CD4-positive, alpha-beta memory T cell (primary cell): ENCODE measurements at regions not wholly inside any gene's neighbourhood (a gene's known extent, or its start where the extent isn't known, plus 50 kb on each side); places are given as distances from the start of the nearest gene placed in this dataset.
"Not testable (repeated sequence)": the region's sequence is repeated elsewhere in the genome, so short reads cannot be mapped to it uniquely, and the experiment has no call there.

Source experiments
- CTCF ChIA-PET: fragments of 350-600 bp; sonication (Branson Sonifier 250); formaldehyde crosslinking; loops from one replicate; lab custom pipeline; 2021; ENCODE audit warnings: inconsistent platforms; ENCODE audit not compliant: partially characterized antibody; lab: Charles Lee
- POLR2A ChIA-PET: fragments of 350-600 bp; sonication (Branson Sonifier 250); formaldehyde crosslinking; loops from one replicate; lab custom pipeline; 2021; ENCODE audit not compliant: partially characterized antibody; lab: Charles Lee
- DNase-seq, 5 donors: peaks; one replicate each; pipeline versions ENCODE4 v3.0.0 to v3.0.0-alpha.2; 2020 to 2022; ENCODE audit warnings: mixed read lengths in 1 of 5
- H3K27ac ChIP-seq: one replicate; pipeline ENCODE4 v1.7.0; 2013; ENCODE audit warnings: low read depth, low read length
- H3K27me3 ChIP-seq: 2 replicates; pipeline ENCODE4 v1.7.0; 2013; ENCODE audit warnings: mild to moderate bottlenecking, low read length, moderate library complexity; ENCODE audit not compliant: insufficient read depth
- H3K36me3 ChIP-seq: 2 replicates; pipeline ENCODE4 v1.7.0; 2013; ENCODE audit warnings: mild to moderate bottlenecking, low read length, moderate library complexity; ENCODE audit not compliant: insufficient read depth
- H3K4me1 ChIP-seq: 2 replicates; pipeline ENCODE4 v1.7.0; 2013; ENCODE audit warnings: mild to moderate bottlenecking, low read length, moderate library complexity; ENCODE audit not compliant: insufficient read depth
- H3K4me3 ChIP-seq, 2 donors: one replicate each; pipeline ENCODE4 v1.7.0; 2013; ENCODE audit warnings: low read length in 2 of 2, mild to moderate bottlenecking in 1 of 2
- H3K9me3 ChIP-seq, 2 donors: one replicate each; pipeline ENCODE4 v1.7.0; 2013; ENCODE audit warnings: low read length in 2 of 2, control low read depth in 1 of 2; ENCODE audit not compliant: control insufficient read depth in 1 of 2
- H3K27ac Mint-ChIP-seq, 7 donors: one replicate each; pipeline ENCODE4 v1.8.0; 2020 to 2021; ENCODE audit warnings: mixed read lengths in 7 of 7, mild to moderate bottlenecking in 6 of 7, inconsistent platforms in 3 of 7, moderate library complexity in 3 of 7
- H3K27me3 Mint-ChIP-seq, 2 donors: one replicate each; pipeline ENCODE4 v1.8.0; 2020 to 2021; ENCODE audit warnings: mixed read lengths in 2 of 2
- H3K36me3 Mint-ChIP-seq, 2 donors: one replicate each; pipeline ENCODE4 v1.8.0; 2020 to 2021; ENCODE audit warnings: mixed read lengths in 2 of 2, inconsistent platforms in 1 of 2, mild to moderate bottlenecking in 1 of 2
- H3K4me1 Mint-ChIP-seq, 4 donors: one replicate each; pipeline ENCODE4 v1.8.0; 2020 to 2021; ENCODE audit warnings: mixed read lengths in 4 of 4, mild to moderate bottlenecking in 1 of 4
- H3K4me3 Mint-ChIP-seq, 8 donors: one replicate each; pipeline ENCODE4 v1.8.0; 2020 to 2021; ENCODE audit warnings: mixed read lengths in 8 of 8, mild to moderate bottlenecking in 7 of 8, moderate library complexity in 6 of 8, inconsistent platforms in 3 of 8
- H3K9me3 Mint-ChIP-seq, 8 donors: one replicate each; pipeline ENCODE4 v1.8.0; 2020 to 2021; ENCODE audit warnings: mixed read lengths in 8 of 8, mild to moderate bottlenecking in 5 of 8, inconsistent platforms in 3 of 8, moderate library complexity in 1 of 8
- intact Hi-C: fragments of 100-400 bp; cut with micrococcal nuclease; formaldehyde crosslinking; loops from one replicate; pipeline ENCODE4 v1.15.1; 2023

DNA sequence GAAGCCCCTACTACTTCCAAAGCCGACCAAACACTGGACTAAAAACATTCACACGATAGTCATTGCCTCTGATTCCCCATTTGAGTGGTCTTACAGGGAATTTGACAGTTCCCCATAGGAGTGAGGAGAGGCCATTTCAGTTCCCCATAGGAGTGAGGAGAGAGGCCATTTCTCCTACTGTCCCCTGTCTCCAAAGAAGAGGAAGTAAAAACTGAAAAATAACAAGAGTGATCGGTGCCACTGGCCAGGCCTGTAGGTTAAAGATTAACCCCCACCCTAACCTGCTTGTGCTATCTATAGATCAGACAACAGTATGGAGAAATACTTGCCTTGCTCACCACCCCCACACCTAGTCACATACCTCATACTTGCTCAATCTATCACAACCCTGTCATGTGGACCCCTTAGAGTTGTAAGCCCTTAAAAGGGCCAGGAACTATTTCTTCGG lies 204.0 kb upstream of the MOCS1 start:
- no peak overlapping the region for H3K4me3 ChIP-seq
- intact Hi-C loops = no loop called here

DNA sequence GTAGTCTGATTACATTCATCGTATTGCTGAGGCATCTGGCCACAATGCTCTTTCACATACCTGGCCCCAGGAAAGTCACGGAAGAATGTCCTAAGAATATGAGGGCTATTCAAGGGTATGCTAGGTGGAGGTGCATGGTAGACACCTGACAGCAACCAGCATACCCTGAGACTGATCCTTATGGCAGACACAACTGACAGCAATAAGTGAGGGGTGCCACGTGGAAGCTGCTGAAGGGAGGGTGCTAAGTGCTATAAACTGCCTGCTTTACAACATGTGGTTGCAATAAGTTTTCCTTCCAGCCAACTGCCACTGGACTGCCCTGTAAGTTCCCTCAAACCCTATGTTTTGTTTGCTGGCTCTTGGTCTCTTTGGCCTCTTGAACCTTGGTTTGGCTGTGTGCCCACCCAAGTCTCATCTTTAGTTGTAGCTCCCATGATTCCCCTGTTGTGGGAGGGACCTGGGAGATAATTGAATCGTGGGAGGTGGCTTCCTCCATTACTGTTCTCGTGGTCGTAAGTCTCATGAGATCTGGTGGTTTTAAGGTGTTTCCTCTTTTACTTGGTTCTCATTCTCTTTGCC lies 201.3 kb upstream of the MOCS1 start:
- no peaks in the 10 kb centered on the region for H3K9me3 ChIP-seq
- Mint-ChIP-seq H3K27ac (no peak overlapping the region), H3K4me1 (no peaks in the 10 kb centered on the region), H3K27me3 (no peaks in the 10 kb centered on the region), H3K36me3 (no peaks in the 10 kb centered on the region), H3K9me3 (peaks cover 0 to 5% (median 0%) of the 10 kb centered on the region in 8 donors), H3K4me3 (no peak overlapping the region)
- H3K36me3 ChIP-seq = no peaks in the 10 kb centered on the region
- DNase-seq = no peak
- ChIA-PET CTCF (no interaction called here), POLR2A (no interaction called here)
- H3K4me3 ChIP-seq = no peak overlapping the region
- no peaks in the 10 kb centered on the region for H3K27me3 ChIP-seq
- intact Hi-C loops = no loop called here
- H3K4me1 ChIP-seq = no peaks in the 10 kb centered on the region
- H3K27ac ChIP-seq = no peak overlapping the region

More for the DNA sequence above, 204.0 kb upstream of the MOCS1 start:
- H3K27me3 Mint-ChIP-seq = no peaks in the 10 kb centered on the region
- H3K4me3 Mint-ChIP-seq = no peak overlapping the region
- H3K4me1 Mint-ChIP-seq = no peaks in the 10 kb centered on the region
- ChIA-PET CTCF (no interaction called here), POLR2A (no interaction called here)
- H3K36me3 ChIP-seq = no peaks in the 10 kb centered on the region
- H3K4me1 ChIP-seq = no peaks in the 10 kb centered on the region
- H3K27ac ChIP-seq = no peak overlapping the region
- H3K36me3 Mint-ChIP-seq = no peaks in the 10 kb centered on the region
- H3K9me3 Mint-ChIP-seq = peaks cover 0 to 8% (median 0%) of the 10 kb centered on the region in 8 donors
- no peak for DNase-seq
- no peak overlapping the region for H3K27ac Mint-ChIP-seq
- no peaks in the 10 kb centered on the region for H3K9me3 ChIP-seq
- no peaks in the 10 kb centered on the region for H3K27me3 ChIP-seq

DNA sequence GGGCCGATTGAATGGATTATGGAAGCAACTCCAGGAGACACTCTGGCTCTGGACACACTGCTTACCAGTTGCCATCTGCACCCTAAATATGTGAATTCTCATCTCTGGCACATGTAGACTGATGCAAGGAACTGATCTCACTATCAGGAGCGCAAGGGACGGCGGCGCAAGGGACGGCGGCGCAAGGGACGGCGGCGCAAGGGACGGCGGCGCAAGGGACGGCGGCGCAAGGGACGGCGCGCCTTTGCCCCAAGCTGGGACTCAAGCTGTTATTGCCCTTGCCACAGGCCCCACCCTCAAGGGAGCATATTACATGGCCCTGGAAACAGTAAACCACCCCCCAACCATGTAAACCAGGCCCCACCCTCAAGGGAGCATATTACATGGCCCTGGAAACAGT lies 199.7 kb upstream of the MOCS1 start:
- H3K27me3 Mint-ChIP-seq, H3K36me3 ChIP-seq, H3K9me3 Mint-ChIP-seq, H3K4me3 ChIP-seq, H3K27ac ChIP-seq, POLR2A ChIA-PET, H3K36me3 Mint-ChIP-seq, CTCF ChIA-PET, H3K4me1 Mint-ChIP-seq, H3K27ac Mint-ChIP-seq, H3K27me3 ChIP-seq, H3K4me1 ChIP-seq, intact Hi-C loops, DNase-seq, H3K4me3 Mint-ChIP-seq, H3K9me3 ChIP-seq: not testable (repeated sequence)

DNA sequence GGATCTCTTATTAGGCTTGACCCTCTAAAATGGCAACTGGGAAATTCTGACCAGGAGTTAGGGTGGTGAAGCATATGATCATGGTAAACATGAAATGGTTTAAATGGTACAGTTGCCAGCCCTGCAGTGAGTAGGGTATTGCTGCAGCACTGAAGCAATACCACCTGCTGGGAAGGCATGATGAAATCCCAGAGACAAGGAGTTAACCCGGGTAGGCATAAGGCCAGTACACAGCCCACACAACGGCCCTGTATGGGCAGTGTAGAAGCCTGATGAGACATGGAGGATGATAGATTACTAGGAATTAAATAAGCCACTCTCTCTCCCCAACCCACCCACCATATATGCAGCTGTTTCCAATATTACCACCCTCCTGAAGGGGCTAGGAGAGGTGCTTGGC lies 197.4 kb upstream of the MOCS1 start:
- Histone ChIP-seq H3K27ac (no peak overlapping the region), H3K27me3 (no peaks in the 10 kb centered on the region), H3K9me3 (no peaks in the 10 kb centered on the region), H3K36me3 (no peaks in the 10 kb centered on the region), H3K4me3 (no peak overlapping the region), H3K4me1 (no peaks in the 10 kb centered on the region)
- intact Hi-C loops = no loop called here
- Mint-ChIP-seq H3K9me3 (peaks cover 0 to 5% (median under 1%) of the 10 kb centered on the region in 8 donors), H3K27me3 (no peaks in the 10 kb centered on the region), H3K4me3 (no peak overlapping the region), H3K4me1 (no peaks in the 10 kb centered on the region), H3K36me3 (no peaks in the 10 kb centered on the region), H3K27ac (no peak overlapping the region)
- POLR2A ChIA-PET = no interaction called here
- no peak for DNase-seq
- CTCF ChIA-PET = no interaction called here

DNA sequence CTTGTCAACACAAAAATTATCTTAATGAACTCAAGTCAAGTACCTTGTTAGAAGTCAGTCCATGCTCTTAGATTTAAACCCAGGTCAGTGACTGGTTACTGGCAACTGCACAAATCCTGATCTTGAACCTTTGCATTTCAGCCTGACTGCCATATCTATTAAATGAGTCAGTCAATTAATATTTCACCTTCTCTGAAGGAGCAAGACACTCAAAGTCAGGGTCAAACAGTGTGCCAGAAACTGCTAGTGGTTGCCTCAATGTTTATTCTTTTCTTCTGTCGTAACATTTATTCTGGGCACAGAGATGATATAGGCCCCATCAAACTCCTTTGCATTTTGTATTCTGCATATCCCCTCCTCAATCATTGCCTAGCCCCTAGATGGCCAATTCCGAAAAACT lies 193.9 kb upstream of the MOCS1 start:
- no peak overlapping the region for H3K27ac Mint-ChIP-seq
- POLR2A ChIA-PET = no interaction called here
- DNase-seq = no peak
- Histone ChIP-seq H3K4me3 (no peak overlapping the region), H3K9me3 (no peaks in the 10 kb centered on the region), H3K4me1 (no peaks in the 10 kb centered on the region), H3K27ac (no peak overlapping the region), H3K27me3 (no peaks in the 10 kb centered on the region), H3K36me3 (no peaks in the 10 kb centered on the region)
- H3K4me3 Mint-ChIP-seq = no peak overlapping the region
- no peaks in the 10 kb centered on the region for H3K4me1 Mint-ChIP-seq
- H3K27me3 Mint-ChIP-seq = no peaks in the 10 kb centered on the region
- CTCF ChIA-PET = no interaction called here
- H3K36me3 Mint-ChIP-seq = no peaks in the 10 kb centered on the region
- peaks cover 0 to 3% (median 0%) of the 10 kb centered on the region in 8 donors for H3K9me3 Mint-ChIP-seq
- intact Hi-C loops = no loop called here

DNA sequence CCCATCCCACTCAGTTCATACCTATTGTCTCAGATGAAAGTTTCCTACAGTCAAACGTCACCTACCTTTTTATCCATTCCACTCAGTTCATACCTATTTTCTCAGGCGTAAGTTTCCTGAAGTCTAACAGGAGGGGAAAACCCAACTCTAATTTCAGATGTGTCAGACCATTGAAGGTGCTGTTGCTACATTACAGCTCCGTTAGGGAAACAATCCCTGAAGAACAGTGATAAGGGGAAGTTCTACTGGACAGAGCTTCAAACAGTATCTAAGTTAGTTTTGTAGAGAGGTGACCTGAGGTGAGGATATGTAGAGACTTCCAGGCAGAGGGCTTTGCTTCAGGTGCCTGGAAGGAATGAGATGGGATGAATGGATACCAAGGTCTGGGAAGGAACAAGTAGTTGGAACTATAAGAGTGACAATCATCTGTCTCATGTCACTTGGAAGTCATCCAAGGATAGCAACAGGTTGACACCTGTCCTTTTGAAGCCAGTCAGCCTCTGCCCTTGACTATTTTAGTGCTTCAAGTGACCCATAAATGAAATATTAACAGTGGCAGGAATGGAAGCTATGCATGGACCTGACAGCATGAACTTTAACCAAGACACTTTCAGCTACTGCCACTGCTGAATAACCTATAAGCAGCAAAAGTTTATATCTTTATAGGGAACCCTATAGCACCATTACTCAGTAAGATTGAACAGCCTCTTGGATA lies 191.6 kb upstream of the MOCS1 start:
- Histone ChIP-seq H3K9me3 (no peaks in the 10 kb centered on the region), H3K4me3 (no peak overlapping the region), H3K4me1 (no peaks in the 10 kb centered on the region), H3K27ac (no peak overlapping the region), H3K36me3 (no peaks in the 10 kb centered on the region), H3K27me3 (no peaks in the 10 kb centered on the region)
- Mint-ChIP-seq H3K9me3 (peaks cover 0 to 3% (median 0%) of the 10 kb centered on the region in 8 donors), H3K27me3 (no peaks in the 10 kb centered on the region), H3K4me3 (no peak overlapping the region), H3K36me3 (no peaks in the 10 kb centered on the region), H3K4me1 (no peaks in the 10 kb centered on the region), H3K27ac (no peak overlapping the region)
- intact Hi-C loops = no loop called here
- DNase-seq = no peak
- POLR2A ChIA-PET = no interaction called here
- CTCF ChIA-PET = no interaction called here

DNA sequence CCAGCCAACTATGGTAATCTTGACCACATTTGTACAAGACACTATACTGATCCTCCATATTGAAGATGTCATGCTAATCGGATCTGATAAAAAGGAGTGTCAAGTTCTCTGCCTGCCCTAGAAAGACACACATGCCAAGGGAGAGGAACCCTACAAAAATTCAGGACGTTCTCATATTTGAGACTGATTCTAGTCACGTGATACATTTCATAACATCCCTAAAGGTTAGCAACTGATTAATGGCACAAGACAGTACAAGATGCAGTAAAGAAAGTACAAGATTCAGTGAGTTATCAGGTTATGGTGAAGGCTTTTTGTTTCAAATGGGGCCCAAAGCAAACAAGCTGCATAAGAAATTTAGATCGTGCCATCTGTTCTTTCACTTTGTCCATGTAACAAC lies 190.7 kb upstream of the MOCS1 start:
- no peaks in the 10 kb centered on the region for H3K27me3 Mint-ChIP-seq
- intact Hi-C loops = no loop called here
- H3K9me3 Mint-ChIP-seq = peaks cover 0 to 1% (median 0%) of the 10 kb centered on the region in 8 donors
- H3K4me3 Mint-ChIP-seq = no peak overlapping the region
- Histone ChIP-seq H3K36me3 (no peaks in the 10 kb centered on the region), H3K27ac (no peak overlapping the region), H3K4me1 (no peaks in the 10 kb centered on the region), H3K4me3 (no peak overlapping the region), H3K9me3 (no peaks in the 10 kb centered on the region), H3K27me3 (no peaks in the 10 kb centered on the region)
- no peaks in the 10 kb centered on the region for H3K36me3 Mint-ChIP-seq
- POLR2A ChIA-PET = no interaction called here
- no peak overlapping the region for H3K27ac Mint-ChIP-seq
- no peak for DNase-seq
- CTCF ChIA-PET = no interaction called here
- H3K4me1 Mint-ChIP-seq = no peaks in the 10 kb centered on the region
